K562 (cell line): ENCODE measurements at regions not wholly inside any gene's neighbourhood (a gene's known extent, or its start where the extent isn't known, plus 50 kb on each side); places are given as distances from the start of the nearest gene placed in this dataset.

ENCODE experiments used
- ATAC-seq: fragments of 200-7000 bp; cut with Tn5 transposase; 3 replicates; pipeline ENCODE4 v1.9.1; 2020; ENCODE audit warnings: moderate library complexity
- BruUV-seq: library from RNA; stranded (reverse); fragments of 400-500 nt; replicated peaks from 2 replicates; lab custom pipeline; 2021; lab: Mats Ljungman, UMichigan
- CTCF ChIA-PET: fragments of 300-600 bp; formaldehyde crosslinking; extraction: SDS; loops from one replicate; lab custom pipeline; 2021; ENCODE audit warnings: low intra/inter-chr PET ratio; lab: Yijun Ruan, JAX
- POLR2A ChIA-PET: fragments of 300-600, 350-650 bp; sonication (Branson Sonifier 250); formaldehyde crosslinking; extraction: SDS; loops from one replicate; lab custom pipeline; 2021; ENCODE audit warnings: antibody characterized with exemption, inconsistent platforms; lab: Yijun Ruan, JAX
- DNase-seq, 4 experiments: peaks; one replicate each; pipeline versions ENCODE4 v3.0.0 to v3.0.0-alpha.2; 2011 to 2018; ENCODE audit warnings: low spot score in 3 of 4, mixed read lengths in 3 of 4; ENCODE audit errors: extremely low read depth in 1 of 4
- FAIRE-seq: peaks from 2 replicates; lab custom pipeline; 2011; peaks lifted over from hg19 to GRCh38; lab: Jason Lieb, UNC
- H2AFZ ChIP-seq: 2 replicates; pipeline ENCODE4 v1.6.0; 2011; ENCODE audit warnings: low read depth, low read length, control low read depth, inconsistent platforms
- H3K27ac ChIP-seq: fragments of 200-600 bp; 3 replicates; pipeline ENCODE4 v1.8.0; 2011; ENCODE audit warnings: low read depth, mild to moderate bottlenecking, control low read depth, inconsistent platforms, low read length, moderate library complexity, mixed read lengths; ENCODE audit errors: extremely low read depth
- H3K27me3 ChIP-seq, 2 experiments: fragments of 300-600 bp in 1 of 2; 2 replicates in 1 of 2; 3 replicates in 1 of 2; pipeline versions ENCODE4 v1.6.0 to v1.8.0; 2011; ENCODE audit warnings: inconsistent platforms in 2 of 2, low read length in 2 of 2, mild to moderate bottlenecking in 1 of 2, mixed read lengths in 1 of 2, moderate library complexity in 1 of 2; ENCODE audit not compliant: control insufficient read depth in 2 of 2, insufficient read depth in 2 of 2
- H3K36me3 ChIP-seq: fragments of 300-600 bp; 3 replicates; pipeline ENCODE4 v1.8.0; 2011; ENCODE audit warnings: mild to moderate bottlenecking, low read length, inconsistent platforms; ENCODE audit not compliant: control insufficient read depth, insufficient read depth
- H3K4me1 ChIP-seq, 2 experiments: fragments of 200-600 bp in 1 of 2; replicated peaks in 1 of 2; 2 replicates in 1 of 2; 3 replicates in 1 of 2; pipeline versions ENCODE4 v1.5.1 to v1.8.0; 2011; ENCODE audit warnings: inconsistent platforms in 2 of 2, low read length in 2 of 2, mild to moderate bottlenecking in 1 of 2, mixed read lengths in 1 of 2, moderate library complexity in 1 of 2; ENCODE audit not compliant: control insufficient read depth in 2 of 2, insufficient read depth in 2 of 2
- H3K4me2 ChIP-seq: 2 replicates; pipeline ENCODE4 v1.6.1; 2011; ENCODE audit warnings: low read length, control low read depth, inconsistent platforms, mixed read lengths; ENCODE audit not compliant: insufficient read depth
- H3K4me3 ChIP-seq: fragments of 200-600 bp; sonication (generic), shearing (Covaris generic); 2 replicates; pipeline ENCODE4 v1.5.1; 2016; ENCODE audit warnings: control low read depth, inconsistent platforms
- H3K79me2 ChIP-seq: fragments of 200-600 bp; 3 replicates; pipeline ENCODE4 v1.8.0; 2011; ENCODE audit warnings: low read length, inconsistent platforms; ENCODE audit not compliant: control insufficient read depth, insufficient read depth
- H3K9ac ChIP-seq, 2 experiments: 2 replicates each; pipeline versions ENCODE4 v1.6.0 to v1.6.1; 2011; ENCODE audit warnings: low read depth in 2 of 2, low read length in 2 of 2, control low read depth in 1 of 2, inconsistent platforms in 1 of 2, mild to moderate bottlenecking in 1 of 2, mixed read lengths in 1 of 2; ENCODE audit not compliant: insufficient read depth in 1 of 2
- H3K9me1 ChIP-seq: one replicate; pipeline ENCODE4 v1.6.0; 2011; ENCODE audit warnings: inconsistent platforms, mild to moderate bottlenecking, low read length, moderate library complexity; ENCODE audit not compliant: control insufficient read depth, insufficient read depth
- H3K9me3 ChIP-seq: replicated peaks from 2 replicates; pipeline ENCODE4 v1.5.1; 2011; ENCODE audit warnings: low read depth, low read length, inconsistent platforms; ENCODE audit not compliant: control insufficient read depth, insufficient read depth
- H4K20me1 ChIP-seq: replicated peaks from 2 replicates; pipeline ENCODE4 v1.6.1; 2011; ENCODE audit warnings: low read length, inconsistent platforms, mixed read lengths; ENCODE audit not compliant: control insufficient read depth, insufficient read depth
- CBX5 ChIP-seq: IDR thresholded peaks from 2 replicates; pipeline ENCODE4 v1.6.1; 2014; ENCODE audit warnings: low read depth, borderline replicate concordance
- GTF2F1 ChIP-seq: IDR thresholded peaks from 2 replicates; pipeline ENCODE4 v1.6.1; 2011; ENCODE audit warnings: low read depth, low read length, improper control_type of control experiment
- MCM3 ChIP-seq: fragments of 450-650 bp; IDR thresholded peaks from 2 replicates; pipeline ENCODE4 v1.6.1; 2016
- MITF ChIP-seq: IDR thresholded peaks from 2 replicates; pipeline ENCODE4 v1.6.1; 2014; ENCODE audit warnings: antibody characterized with exemption
- NR2C2 ChIP-seq, 2 experiments: fragments of 200-800 bp in 1 of 2; sonication (Bioruptor generic) in 1 of 2; sonication (generic) in 1 of 2; formaldehyde crosslinking in 1 of 2; IDR thresholded peaks; 2 replicates each; pipeline versions ENCODE4 v1.6.1 to v1.8.0; 2016 to 2022; ENCODE audit warnings: mild to moderate bottlenecking in 1 of 2, missing compliant biosample characterization in 1 of 2, missing genetic modification characterization in 1 of 2, missing genetic modification reagents in 1 of 2
- POU5F1 ChIP-seq: fragments of 150-350 bp; IDR thresholded peaks from 2 replicates; pipeline ENCODE4 v1.6.1; 2014; ENCODE audit warnings: borderline replicate concordance, low read length, low read depth, mild to moderate bottlenecking; ENCODE audit not compliant: partially characterized antibody
- PTBP1 ChIP-seq: fragments of 200-400 bp; formaldehyde crosslinking; IDR thresholded peaks from 2 replicates; pipeline ENCODE4 v1.6.1; 2017; ENCODE audit warnings: low read depth, low read length
- SREBF1 ChIP-seq: fragments of 150-350 bp; IDR thresholded peaks from 2 replicates; pipeline ENCODE4 v1.6.1; 2014; ENCODE audit warnings: antibody characterized with exemption, low read depth, low read length, borderline replicate concordance
- TCFL5 ChIP-seq: fragments of 250-450 bp; sonication (Bioruptor Pico); conservative IDR thresholded peaks from 2 replicates; pipeline ENCODE4 v1.6.1; 2021; ENCODE audit warnings: mild to moderate bottlenecking, moderate library complexity, matching md5 sums
- ZBTB26 ChIP-seq: fragments of 450-650 bp; formaldehyde crosslinking; IDR thresholded peaks from 2 replicates; pipeline ENCODE4 v1.4.0; 2022; ENCODE audit warnings: missing genetic modification characterization
- ZKSCAN8 ChIP-seq: fragments of 200-800 bp; sonication (Bioruptor generic); IDR thresholded peaks from 2 replicates; pipeline ENCODE4 v1.6.1; 2016; ENCODE audit warnings: missing genetic modification characterization, missing compliant biosample characterization
- ZNF696 ChIP-seq: fragments of 250-450 bp; sonication (Bioruptor Pico); conservative IDR thresholded peaks from 2 replicates; pipeline ENCODE4 v1.4.0; 2020; ENCODE audit warnings: mild to moderate bottlenecking, moderate library complexity
- WGBS: fragments of 100-300 bp; shearing (Covaris generic); methylation state at CpG from one replicate; pipeline ENCODE4 v1.1.6; 2016; ENCODE audit warnings: low coverage, mixed read lengths; ENCODE audit not compliant: insufficient coverage; ENCODE audit errors: missing lambda C conversion rate; 5-methylcytosine and 5-hydroxymethylcytosine counted together
- in situ Hi-C: fragments of 300-500 bp; cut with MboI; formaldehyde crosslinking; loops from 4 replicates; pipeline ENCODE4 v1.15.0; 2018; ENCODE audit warnings: inconsistent platforms, mixed read lengths
- intact Hi-C: fragments of 100-400 bp; cut with micrococcal nuclease; formaldehyde crosslinking; loops from 2 replicates; pipeline ENCODE4 v1.14.2; 2022
- TF ChIP-seq, protein P1 (sequence below): fragments of 250-450 bp; sonication (Bioruptor Pico); IDR thresholded peaks from 2 replicates; pipeline ENCODE4 v1.8.0; 2022; ENCODE audit warnings: moderate library complexity, mild to moderate bottlenecking, inconsistent platforms

DNA sequence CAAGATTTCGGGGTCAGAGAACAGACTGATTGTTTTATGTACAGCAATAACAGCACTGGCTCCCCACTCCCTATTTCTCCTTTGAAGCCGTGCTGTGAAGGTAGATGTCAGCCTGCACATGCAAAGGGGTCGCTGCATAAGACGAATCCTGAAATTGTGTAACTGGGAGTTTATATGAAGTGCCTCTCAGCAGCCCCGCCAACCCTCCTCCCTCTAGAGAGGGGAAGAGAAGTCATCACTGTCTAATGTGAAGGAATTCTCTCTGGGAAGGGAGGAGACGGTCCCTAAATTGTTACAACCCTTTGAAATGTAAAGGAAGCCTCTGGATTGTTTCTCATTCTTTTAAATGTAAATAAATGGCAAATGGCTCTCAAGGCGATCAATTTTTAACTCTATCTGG, 545.3 kb downstream of the PLA2G4A start:
- no peak for FAIRE-seq
- in situ Hi-C loops: no loop called here

More for the DNA sequence above, 545.3 kb downstream of the PLA2G4A start:
- no peak overlapping the region for H2AFZ ChIP-seq
- CTCF ChIA-PET: no interaction called here
- ATAC-seq: no peak
- no peaks in the 10 kb centered on the region for H3K4me1 ChIP-seq
- H3K4me2 ChIP-seq: no peak overlapping the region
- intact Hi-C loops: no loop called here
- H3K9me1 ChIP-seq: no peaks in the 10 kb centered on the region
- TF ChIP-seq NR2C2 (CRISPR knock-in tag; IDR thresholded peaks at IDR 0.05) (no peak), NR2C2 (tag; IDR thresholded peaks at IDR 0.05) (no peak), MITF (no peak), ZNF696 (CRISPR knock-in tag) (no peak), ZBTB26 (CRISPR knock-in tag) (no peak), TCFL5 (CRISPR knock-in tag) (no peak), CBX5 (no peak), GTF2F1 (no peak), POU5F1 (no peak), SREBF1 (no peak), MCM3 (no peak), PTBP1 (no peak), ZKSCAN8 (no peak)
- TF ChIP-seq, protein P1, sequence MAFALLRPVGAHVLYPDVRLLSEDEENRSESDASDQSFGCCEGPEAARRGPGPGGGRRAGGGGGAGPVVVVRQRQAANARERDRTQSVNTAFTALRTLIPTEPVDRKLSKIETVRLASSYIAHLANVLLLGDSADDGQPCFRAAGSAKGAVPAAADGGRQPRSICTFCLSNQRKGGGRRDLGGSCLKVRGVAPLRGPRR: no peak
- TF ChIP-seq, all 486 proteins: peak for 0
- POLR2A ChIA-PET: no interaction called here
- Histone ChIP-seq H3K79me2 (no peaks in the 10 kb centered on the region), H3K27me3 (no peaks in the 10 kb centered on the region), H3K9ac (no peak overlapping the region), H3K4me3 (no peak overlapping the region), H4K20me1 (no peaks in the 10 kb centered on the region), H3K27ac (no peak overlapping the region), H3K36me3 (no peaks in the 10 kb centered on the region), H3K9me3 (no peaks in the 10 kb centered on the region)
- 0% methylated on average over 7 of the region's 7 CpGs for WGBS
- BruUV-seq: no TSS peak
- no peak for DNase-seq
